Astrocyte (in vitro differentiated cells and primary cell): ENCODE measurements at regions not wholly inside any gene's neighbourhood (a gene's known extent, or its start where the extent isn't known, plus 50 kb on each side); places are given as distances from the start of the nearest gene placed in this dataset.

Experiments
- EZH2 ChIP-seq: IDR thresholded peaks from 2 replicates; pipeline ENCODE4 v1.6.1; 2012; ENCODE audit warnings: mild to moderate bottlenecking, low read length, inconsistent platforms; ENCODE audit not compliant: insufficient read depth
- TF ChIP-seq, protein P1 (sequence below): IDR thresholded peaks from 2 replicates; pipeline ENCODE4 v1.5.1; 2011; ENCODE audit warnings: low read depth, mild to moderate bottlenecking, inconsistent platforms, low read length, moderate library complexity; ENCODE audit not compliant: insufficient read depth

DNA sequence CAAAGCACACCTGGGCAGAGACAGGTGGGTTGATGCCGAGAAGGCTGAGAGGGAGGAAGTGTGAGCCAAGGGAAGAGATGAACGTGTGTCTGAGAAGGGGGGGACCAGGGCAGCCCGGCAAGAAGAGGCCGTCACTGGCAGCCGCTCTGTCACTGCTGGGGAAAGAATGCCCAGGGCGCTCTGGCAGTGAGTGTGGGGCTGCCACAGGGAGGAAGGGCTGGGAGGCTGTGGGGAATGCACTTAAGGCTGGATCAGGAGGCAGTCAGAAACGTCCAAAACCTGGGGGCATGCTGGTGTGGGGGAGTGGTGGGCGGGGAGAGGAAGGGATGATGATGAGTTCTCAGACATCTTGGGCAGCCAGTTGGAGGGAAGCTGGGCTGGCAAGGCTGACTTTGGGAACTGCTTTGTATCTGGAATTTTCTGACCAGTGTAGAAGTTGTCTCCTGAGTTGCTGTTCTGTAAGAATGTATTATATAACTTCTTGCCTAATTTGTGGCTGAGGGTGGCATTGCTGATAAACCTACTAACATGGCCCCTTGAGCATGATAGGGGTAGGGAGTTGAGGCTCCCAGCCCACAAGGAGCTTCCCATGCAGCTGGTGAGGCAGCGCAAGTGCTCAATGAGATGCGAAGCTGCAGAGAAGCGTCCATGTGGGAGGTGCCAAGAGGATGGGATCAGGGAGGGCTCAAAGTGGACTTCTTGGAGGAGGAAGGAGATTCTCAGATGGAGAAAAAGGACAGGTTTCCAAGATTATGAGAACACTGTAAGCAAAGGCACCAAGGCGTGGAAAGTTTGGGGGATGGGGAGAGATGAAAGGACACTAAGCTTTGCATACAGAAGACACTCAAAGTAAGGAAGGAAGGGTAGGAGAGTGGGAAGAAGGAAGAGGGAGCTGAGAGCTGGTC is 185.1 kb upstream of the HAAO start:
- TF ChIP-seq, protein P1, sequence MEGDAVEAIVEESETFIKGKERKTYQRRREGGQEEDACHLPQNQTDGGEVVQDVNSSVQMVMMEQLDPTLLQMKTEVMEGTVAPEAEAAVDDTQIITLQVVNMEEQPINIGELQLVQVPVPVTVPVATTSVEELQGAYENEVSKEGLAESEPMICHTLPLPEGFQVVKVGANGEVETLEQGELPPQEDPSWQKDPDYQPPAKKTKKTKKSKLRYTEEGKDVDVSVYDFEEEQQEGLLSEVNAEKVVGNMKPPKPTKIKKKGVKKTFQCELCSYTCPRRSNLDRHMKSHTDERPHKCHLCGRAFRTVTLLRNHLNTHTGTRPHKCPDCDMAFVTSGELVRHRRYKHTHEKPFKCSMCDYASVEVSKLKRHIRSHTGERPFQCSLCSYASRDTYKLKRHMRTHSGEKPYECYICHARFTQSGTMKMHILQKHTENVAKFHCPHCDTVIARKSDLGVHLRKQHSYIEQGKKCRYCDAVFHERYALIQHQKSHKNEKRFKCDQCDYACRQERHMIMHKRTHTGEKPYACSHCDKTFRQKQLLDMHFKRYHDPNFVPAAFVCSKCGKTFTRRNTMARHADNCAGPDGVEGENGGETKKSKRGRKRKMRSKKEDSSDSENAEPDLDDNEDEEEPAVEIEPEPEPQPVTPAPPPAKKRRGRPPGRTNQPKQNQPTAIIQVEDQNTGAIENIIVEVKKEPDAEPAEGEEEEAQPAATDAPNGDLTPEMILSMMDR, result no peak
- TF ChIP-seq EZH2, result no peak
